ENCODE measurements at regions not wholly inside any gene's neighbourhood (a gene's known extent, or its start where the extent isn't known, plus 50 kb on each side); places are given as distances from the start of the nearest gene placed in this dataset.

GRCh38 chr10:57776688-57777432 is 490.8 kb downstream of the IPMK start:
- DNase-seq = no peak

GRCh38 chr10:57775250-57775649 is 492.4 kb downstream of the IPMK start:
- DNase-seq = no peak

GRCh38 chr10:57769298-57769697 is 498.4 kb downstream of the IPMK start:
- no peak for DNase-seq

DNA sequence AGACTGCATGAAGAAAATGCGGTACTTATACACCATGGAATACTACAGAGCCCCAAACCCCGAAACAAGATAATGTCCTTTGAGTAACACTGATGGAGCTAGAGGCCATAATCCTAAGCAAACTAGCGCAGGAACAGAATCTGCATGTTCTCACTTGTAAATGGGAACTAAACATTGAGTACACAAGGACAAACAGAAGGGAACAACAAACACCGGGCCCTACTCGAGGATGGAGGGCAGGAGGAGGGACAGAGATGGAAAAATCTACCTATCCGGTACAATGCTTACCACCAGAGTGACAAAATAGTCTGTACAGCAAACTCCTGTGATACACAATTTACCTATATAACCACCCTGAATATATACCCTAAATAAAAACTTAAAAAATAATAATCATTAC is 507.9 kb downstream of the IPMK start:
- no peak for DNase-seq

- no peak for DNase-seq
Measured at GRCh38 chr10:57754803-57755202, 512.9 kb downstream of the IPMK start.

- DNase-seq = no peak
Measured at GRCh38 chr10:57743711-57744110, 524.0 kb downstream of the IPMK start.

DNA sequence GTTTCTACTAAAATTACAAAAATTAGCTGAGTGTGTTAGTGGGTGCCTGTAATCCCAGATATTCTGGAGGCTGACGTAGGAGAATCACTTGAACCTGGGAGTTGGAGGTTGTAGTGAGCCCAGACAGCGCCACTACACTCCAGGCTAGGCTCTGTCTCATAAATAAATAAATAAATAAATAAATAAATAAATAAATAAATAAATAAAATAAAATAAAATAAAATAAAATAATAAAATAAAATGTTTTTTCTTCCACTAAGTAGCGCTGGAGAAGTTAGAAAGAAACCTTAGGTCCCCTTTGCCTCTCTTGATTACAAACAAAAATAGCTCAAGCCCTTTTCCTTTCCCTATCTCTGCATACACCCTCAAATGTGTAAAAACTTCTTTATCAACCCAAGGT is 525.9 kb downstream of the IPMK start:
- no peak for DNase-seq

DNA sequence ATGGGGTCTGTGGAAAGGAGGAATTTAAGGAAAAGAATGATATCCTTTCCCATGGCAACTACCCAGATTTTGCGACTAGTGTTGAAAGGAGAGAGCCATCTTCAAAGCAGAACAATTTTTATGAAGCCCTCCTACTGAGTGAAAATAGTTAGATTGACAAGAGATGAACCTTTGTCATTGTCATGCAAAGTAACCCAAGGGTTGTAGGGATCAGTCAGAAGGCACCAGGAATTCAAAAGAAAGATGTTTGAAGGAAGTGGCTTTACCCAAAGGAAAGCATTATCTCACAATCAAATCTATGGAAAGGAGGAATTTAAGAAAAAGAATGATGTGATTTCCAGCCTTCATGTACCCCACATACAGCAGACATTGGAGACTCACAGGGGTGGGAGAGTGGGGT is 544.4 kb downstream of the IPMK start:
- no peak for DNase-seq

GRCh38 chr10:57716884-57717283 is 550.8 kb downstream of the IPMK start:
- DNase-seq = no peak

- DNase-seq = no peak
Measured at GRCh38 chr10:57715233-57715632, 552.5 kb downstream of the IPMK start.

DNA sequence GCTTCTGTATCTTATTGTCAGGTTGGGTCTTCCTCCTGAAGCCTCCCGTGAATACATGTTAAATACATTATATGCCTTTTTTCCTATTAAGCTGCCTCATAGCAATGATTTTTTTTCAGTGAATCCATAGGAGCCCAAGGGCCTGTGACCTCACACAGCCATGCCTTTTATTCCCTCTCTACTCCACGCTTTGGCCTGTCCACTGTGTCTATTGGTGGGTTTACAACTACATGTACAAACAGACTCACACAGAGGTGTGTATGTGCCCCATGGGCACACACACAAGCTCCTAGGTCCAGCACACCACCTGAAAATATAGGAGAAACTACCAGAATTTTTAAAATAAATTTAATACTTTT is 560.4 kb downstream of the IPMK start:
- DNase-seq = no peak

GRCh38 chr10:57706576-57707299 is 561.0 kb downstream of the IPMK start:
- no peak for DNase-seq

- DNase-seq = no peak
Measured at GRCh38 chr10:57706016-57706415, 561.7 kb downstream of the IPMK start.

DNA sequence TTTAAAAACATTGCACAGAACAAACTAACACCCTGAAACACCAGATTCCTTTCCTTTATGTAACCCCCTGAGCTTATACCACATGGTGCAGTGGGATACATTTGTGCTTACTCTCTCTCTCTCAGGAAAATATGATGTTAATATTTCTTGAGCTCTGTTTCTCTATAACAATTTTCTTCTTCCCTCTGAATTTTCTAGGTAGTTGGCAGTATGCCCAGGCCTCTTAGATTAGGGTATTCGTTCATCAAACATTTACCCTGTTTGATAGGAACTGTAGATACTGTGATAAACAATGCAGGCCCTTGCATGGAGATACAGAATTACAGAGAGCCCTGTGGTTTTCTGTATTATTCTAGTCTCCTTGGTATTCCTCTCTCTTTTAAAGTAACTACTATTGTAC is 567.8 kb downstream of the IPMK start:
- no peak for DNase-seq

- no peak for DNase-seq
Measured at GRCh38 chr10:57696641-57697040, 571.1 kb downstream of the IPMK start.

DNA sequence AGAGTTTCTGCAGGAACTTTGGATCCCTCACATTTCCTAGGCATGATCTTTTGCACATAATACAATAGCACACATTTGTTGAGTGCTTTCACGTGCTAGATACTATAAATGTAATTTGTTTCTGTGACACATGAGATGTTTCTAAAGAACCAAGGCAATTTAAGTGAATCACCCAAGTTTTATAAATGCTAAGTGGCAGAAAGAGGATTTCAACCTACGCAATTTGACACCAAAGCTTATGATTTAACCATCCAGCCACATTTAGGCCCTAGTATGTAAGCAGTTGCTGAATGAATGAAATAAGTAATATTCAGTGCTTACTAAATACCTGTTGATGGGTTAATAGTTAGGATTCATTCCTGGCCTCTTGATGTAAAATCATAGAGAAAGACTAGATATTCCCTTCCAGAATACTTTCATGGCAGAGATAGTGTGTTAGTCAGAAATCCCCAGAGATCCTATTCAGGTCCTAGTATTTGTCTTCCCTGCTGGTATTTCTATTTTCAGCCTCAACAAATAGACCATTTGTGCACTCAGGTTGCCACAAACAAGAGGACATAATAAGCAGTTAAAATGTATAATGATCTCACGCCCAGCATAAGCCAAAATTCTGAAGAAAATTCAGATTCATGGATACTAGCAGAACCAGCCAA is 572.6 kb downstream of the IPMK start:
- DNase-seq = no peak

DNA sequence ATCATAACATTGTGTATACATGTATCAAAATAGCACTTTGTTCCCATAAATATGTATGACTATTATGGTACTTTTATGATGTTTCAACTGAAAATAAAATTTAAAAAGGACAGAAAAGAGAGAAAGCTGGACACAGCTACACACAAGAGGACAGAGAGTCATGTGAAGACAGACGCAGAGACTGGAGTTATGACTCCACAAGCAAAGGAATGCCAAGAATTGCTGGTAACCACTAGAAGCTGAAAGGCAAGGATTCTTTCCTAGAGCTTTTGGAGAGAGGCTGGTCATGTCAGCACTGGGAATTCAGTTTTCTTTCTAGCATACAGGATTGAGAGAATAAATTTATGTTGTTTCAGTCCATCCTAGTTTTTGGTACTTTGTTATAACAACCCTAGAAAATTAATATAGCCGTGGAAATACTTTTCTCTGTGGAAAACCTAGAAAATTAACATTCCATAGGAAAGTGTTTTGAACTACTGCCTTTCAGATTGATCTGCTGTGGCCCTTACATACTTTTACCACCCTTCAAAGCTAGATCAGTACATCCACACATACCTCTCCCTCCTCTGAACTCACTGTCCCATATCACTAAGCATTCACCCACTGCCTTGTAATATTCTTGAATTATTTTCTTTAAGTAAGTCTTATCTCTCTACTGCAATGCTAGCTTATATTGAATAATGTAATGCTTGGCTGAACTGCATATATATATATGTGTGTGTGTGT is 575.3 kb downstream of the IPMK start:
- no peak for DNase-seq

DNA sequence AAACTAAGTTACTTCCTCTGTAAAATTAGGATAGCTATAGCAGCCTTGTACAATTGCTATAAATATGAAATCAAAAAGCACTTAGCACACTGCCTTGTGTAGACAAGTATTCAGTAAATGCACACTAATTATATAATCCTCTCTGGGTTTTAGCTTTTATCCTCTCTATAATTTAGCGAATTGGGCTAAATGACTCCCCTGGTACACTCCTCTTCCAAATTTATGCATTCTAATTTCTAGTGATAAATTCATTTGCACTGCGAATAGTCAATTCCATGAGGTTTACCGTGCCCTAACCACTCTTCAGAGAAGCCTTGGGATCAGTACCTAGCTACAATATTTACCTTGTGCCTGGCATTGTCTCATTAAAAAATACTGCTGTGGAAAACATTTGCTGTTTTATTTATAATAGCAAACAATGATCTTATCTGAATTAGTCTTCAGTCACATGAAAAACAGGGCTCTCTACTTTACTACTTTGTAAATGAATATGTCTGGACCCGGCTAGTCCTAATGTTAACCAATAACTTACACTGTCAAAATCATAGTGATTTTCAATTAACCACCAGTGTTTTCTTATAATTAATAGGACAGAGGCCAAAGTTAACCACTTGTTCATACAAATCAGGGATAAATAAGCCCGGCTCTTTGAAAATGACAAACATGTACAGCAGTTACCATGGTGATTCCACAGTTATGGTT is 577.9 kb downstream of the IPMK start:
- DNase-seq = no peak

DNA sequence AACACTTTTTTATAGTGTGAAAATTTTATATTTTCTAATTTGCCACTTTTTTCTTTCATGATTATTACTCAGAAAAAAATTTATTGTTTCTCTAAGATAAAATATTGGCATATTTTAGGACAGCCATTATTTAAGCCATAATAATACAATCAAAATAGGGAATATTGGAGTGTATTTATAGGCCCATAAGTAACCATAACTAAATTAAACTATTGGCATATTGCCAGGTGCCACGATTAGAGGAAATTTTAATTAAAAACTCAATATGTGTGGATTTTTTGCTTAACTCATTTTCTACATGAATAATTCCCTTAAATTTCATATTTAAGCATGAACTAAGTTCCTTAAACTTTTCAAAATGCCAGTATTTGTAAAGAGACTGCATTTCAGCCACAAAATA is 587.8 kb downstream of the IPMK start:
- no peak for DNase-seq

GRCh38 chr10:57675125-57675524 is 592.6 kb downstream of the IPMK start:
- DNase-seq = no peak

DNA sequence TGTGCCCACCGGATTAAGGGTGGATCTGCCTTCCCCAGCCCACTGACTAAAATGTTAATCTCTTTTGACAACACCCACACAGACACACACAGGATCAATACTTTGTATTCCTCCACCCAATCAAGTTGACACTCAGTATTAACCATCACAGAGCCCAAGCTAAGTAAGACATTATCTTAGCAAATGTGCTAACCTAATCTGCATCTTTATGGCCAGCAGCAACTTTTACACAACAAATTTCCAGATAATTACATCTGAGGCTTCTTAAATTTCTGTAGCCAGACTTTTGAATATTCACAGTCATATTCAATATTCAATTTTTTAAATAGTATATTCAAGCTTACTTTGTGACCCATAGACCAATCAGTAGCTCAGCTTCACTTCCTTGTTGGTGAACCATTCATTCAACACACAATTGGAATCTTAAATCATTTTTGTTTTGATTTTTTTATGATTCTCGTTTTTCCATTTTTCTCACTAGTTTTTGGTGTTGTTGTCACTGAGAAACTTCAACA is 594.2 kb downstream of the IPMK start:
- no peak for DNase-seq

GRCh38 chr10:57664815-57665214 is 602.9 kb downstream of the IPMK start:
- no peak for DNase-seq

- DNase-seq = no peak
Measured at GRCh38 chr10:57663401-57663800, 604.3 kb downstream of the IPMK start.
